ENCODE measurements at regions not wholly inside any gene's neighbourhood (a gene's known extent, or its start where the extent isn't known, plus 50 kb on each side); places are given as distances from the start of the nearest gene placed in this dataset.

- H3K27ac Mint-ChIP-seq (ENCODE audit: unreplicated experiment), result no peak overlapping the region
- no peak for FAIRE-seq
Measured at GRCh38 chr11:109885006-109885405, 208.2 kb upstream of the ZC3H12C start.

DNA sequence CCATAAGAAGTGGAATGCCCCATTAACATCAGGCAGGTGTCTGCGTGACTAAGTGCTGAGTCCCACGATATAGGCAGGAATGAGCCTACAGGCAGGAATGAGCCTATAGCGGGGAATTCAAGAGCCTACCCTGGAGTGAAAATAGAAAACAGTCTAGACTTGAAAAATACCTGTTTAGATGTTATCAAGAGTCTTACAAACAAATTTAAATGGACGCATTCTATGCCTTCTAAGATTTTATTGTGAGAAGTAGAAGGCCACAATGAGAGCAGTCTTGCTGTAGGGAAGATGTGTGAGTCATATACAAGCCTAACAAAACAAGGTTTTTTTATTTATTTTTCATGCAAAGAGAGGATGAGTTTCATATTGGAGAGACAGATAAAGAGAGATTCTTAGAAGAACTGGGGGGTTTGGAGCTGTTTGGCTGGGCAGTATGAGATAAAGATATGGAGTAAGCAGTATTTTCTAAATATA is 200.8 kb upstream of the ZC3H12C start:
- Histone ChIP-seq H3K27ac (ENCODE audit: low read depth, low read length) (no peak overlapping the region), H3K9ac (ENCODE audit: low read length) (no peak overlapping the region), H4K20me1 (ENCODE audit: insufficient read depth, low read length) (no peaks in the 10 kb centered on the region), H3K27me3 (ENCODE audit: insufficient read depth, low read length) (no peaks in the 10 kb centered on the region), H2AFZ (ENCODE audit: low read depth, low read length) (no peak overlapping the region), H3K4me1 (ENCODE audit: insufficient read depth, low read length) (no peaks in the 10 kb centered on the region), H3K4me2 (ENCODE audit: low read length) (no peak overlapping the region), H3K4me3 (ENCODE audit: insufficient read depth, low read depth, low read length) (no peak overlapping the region), H3K79me2 (ENCODE audit: insufficient read depth, low read length) (no peaks in the 10 kb centered on the region), H3K9me3 (ENCODE audit: insufficient read depth, low read depth, low read length) (no peaks in the 10 kb centered on the region), H3K36me3 (ENCODE audit: insufficient read depth, low read length) (no peaks in the 10 kb centered on the region)
- TF ChIP-seq CTCF (IDR thresholded peaks at IDR 0.05; ENCODE audit: insufficient read depth, low read depth, low read length) (no peak), EZH2 (IDR thresholded peaks at IDR 0.05; ENCODE audit: insufficient read depth, low read length) (no peak)
- no peak overlapping the region for H3K4me3 Mint-ChIP-seq (ENCODE audit: unreplicated experiment)
- DNase-seq (ENCODE audit: low read depth) (peak; percentile 6), FAIRE-seq (no peak)
- H3K27me3 Mint-ChIP-seq (ENCODE audit: low read depth, unreplicated experiment), result no peaks in the 10 kb centered on the region
- no peak overlapping the region for H3K27ac Mint-ChIP-seq (ENCODE audit: unreplicated experiment)
- peaks cover 3% of the 10 kb centered on the region for H3K4me1 Mint-ChIP-seq (ENCODE audit: low read depth, unreplicated experiment)
- H3K9me3 Mint-ChIP-seq (ENCODE audit: unreplicated experiment), result no peaks in the 10 kb centered on the region
- no peaks in the 10 kb centered on the region for H3K36me3 Mint-ChIP-seq (ENCODE audit: low read depth, unreplicated experiment)

More at GRCh38 chr11:109885006-109885405, 208.2 kb upstream of the ZC3H12C start:
- H3K27me3 ChIP-seq (ENCODE audit: insufficient read depth, low read length), result no peaks in the 10 kb centered on the region
- H3K4me3 ChIP-seq (ENCODE audit: insufficient read depth, low read depth, low read length), result no peak overlapping the region
- no peaks in the 10 kb centered on the region for H3K4me1 ChIP-seq (ENCODE audit: insufficient read depth, low read length)
- no peaks in the 10 kb centered on the region for H3K9me3 ChIP-seq (ENCODE audit: insufficient read depth, low read depth, low read length)
- Mint-ChIP-seq H3K27me3 (ENCODE audit: low read depth, unreplicated experiment) (no peaks in the 10 kb centered on the region), H3K4me1 (ENCODE audit: low read depth, unreplicated experiment) (no peaks in the 10 kb centered on the region), H3K4me3 (ENCODE audit: unreplicated experiment) (no peak overlapping the region), H3K9me3 (ENCODE audit: unreplicated experiment) (peaks cover 4% of the 10 kb centered on the region), H3K36me3 (ENCODE audit: low read depth, unreplicated experiment) (no peaks in the 10 kb centered on the region)
- no peaks in the 10 kb centered on the region for H3K36me3 ChIP-seq (ENCODE audit: insufficient read depth, low read length)
- TF ChIP-seq EZH2 (IDR thresholded peaks at IDR 0.05; ENCODE audit: insufficient read depth, low read length) (no peak), CTCF (IDR thresholded peaks at IDR 0.05; ENCODE audit: insufficient read depth, low read depth, low read length) (no peak)
- H3K27ac ChIP-seq (ENCODE audit: low read depth, low read length), result no peak overlapping the region
- DNase-seq (ENCODE audit: low read depth), result no peak
- H3K4me2 ChIP-seq (ENCODE audit: low read length), result no peak overlapping the region
- no peaks in the 10 kb centered on the region for H3K79me2 ChIP-seq (ENCODE audit: insufficient read depth, low read length)
- no peak overlapping the region for H3K9ac ChIP-seq (ENCODE audit: low read length)
- no peaks in the 10 kb centered on the region for H4K20me1 ChIP-seq (ENCODE audit: insufficient read depth, low read length)
- H2AFZ ChIP-seq (ENCODE audit: low read depth, low read length), result no peak overlapping the region

DNA sequence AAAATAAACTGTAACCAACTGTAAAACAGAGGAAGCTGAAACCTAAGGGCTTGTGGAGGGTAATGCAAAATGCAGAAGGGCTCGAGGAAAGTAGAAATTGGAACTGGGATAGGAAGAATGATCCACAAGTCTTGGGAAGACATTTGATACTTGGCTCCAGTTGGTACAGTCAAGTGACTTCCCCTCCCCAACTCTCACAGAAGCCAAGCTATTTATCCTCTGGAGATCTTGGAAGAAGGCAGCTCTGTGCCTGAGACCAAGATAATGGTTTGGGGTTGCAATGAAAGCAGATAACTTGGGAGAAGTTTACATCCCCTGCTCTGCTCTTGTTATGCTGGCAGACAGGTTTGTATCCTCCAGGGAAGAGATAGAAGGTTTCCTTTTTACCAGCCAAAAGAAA is 198.9 kb upstream of the ZC3H12C start:
- H3K27me3 ChIP-seq (ENCODE audit: insufficient read depth, low read length), result no peaks in the 10 kb centered on the region
- H3K4me2 ChIP-seq (ENCODE audit: low read length), result no peak overlapping the region
- no peak overlapping the region for H3K27ac Mint-ChIP-seq (ENCODE audit: unreplicated experiment)
- H2AFZ ChIP-seq (ENCODE audit: low read depth, low read length), result no peak overlapping the region
- peaks cover 3% of the 10 kb centered on the region for H3K4me1 Mint-ChIP-seq (ENCODE audit: low read depth, unreplicated experiment)
- peaks cover 5% of the 10 kb centered on the region for H3K9me3 Mint-ChIP-seq (ENCODE audit: unreplicated experiment)
- H3K9me3 ChIP-seq (ENCODE audit: insufficient read depth, low read depth, low read length), result no peaks in the 10 kb centered on the region
- no peak overlapping the region for H3K4me3 Mint-ChIP-seq (ENCODE audit: unreplicated experiment)
- H4K20me1 ChIP-seq (ENCODE audit: insufficient read depth, low read length), result no peaks in the 10 kb centered on the region
- no peak for FAIRE-seq
- H3K4me1 ChIP-seq (ENCODE audit: insufficient read depth, low read length), result no peaks in the 10 kb centered on the region
- DNase-seq (ENCODE audit: low read depth), result no peak
- H3K27me3 Mint-ChIP-seq (ENCODE audit: low read depth, unreplicated experiment), result no peaks in the 10 kb centered on the region
- no peak overlapping the region for H3K9ac ChIP-seq (ENCODE audit: low read length)
- H3K27ac ChIP-seq (ENCODE audit: low read depth, low read length), result no peak overlapping the region
- no peaks in the 10 kb centered on the region for H3K36me3 ChIP-seq (ENCODE audit: insufficient read depth, low read length)
- no peak overlapping the region for H3K4me3 ChIP-seq (ENCODE audit: insufficient read depth, low read depth, low read length)
- H3K36me3 Mint-ChIP-seq (ENCODE audit: low read depth, unreplicated experiment), result no peaks in the 10 kb centered on the region
- TF ChIP-seq EZH2 (IDR thresholded peaks at IDR 0.05; ENCODE audit: insufficient read depth, low read length) (no peak), CTCF (IDR thresholded peaks at IDR 0.05; ENCODE audit: insufficient read depth, low read depth, low read length) (no peak)
- H3K79me2 ChIP-seq (ENCODE audit: insufficient read depth, low read length), result no peaks in the 10 kb centered on the region
